OCI-M2 (cell line): ENCODE measurements at regions not wholly inside any gene's neighbourhood (a gene's known extent, or its start where the extent isn't known, plus 50 kb on each side); places are given as distances from the start of the nearest gene placed in this dataset.

Experiments
- DNase-seq: peaks from one replicate; lab custom pipeline; 2025; ENCODE audit not compliant: unreplicated experiment; lab: John Stamatoyannopoulos, UW

DNA sequence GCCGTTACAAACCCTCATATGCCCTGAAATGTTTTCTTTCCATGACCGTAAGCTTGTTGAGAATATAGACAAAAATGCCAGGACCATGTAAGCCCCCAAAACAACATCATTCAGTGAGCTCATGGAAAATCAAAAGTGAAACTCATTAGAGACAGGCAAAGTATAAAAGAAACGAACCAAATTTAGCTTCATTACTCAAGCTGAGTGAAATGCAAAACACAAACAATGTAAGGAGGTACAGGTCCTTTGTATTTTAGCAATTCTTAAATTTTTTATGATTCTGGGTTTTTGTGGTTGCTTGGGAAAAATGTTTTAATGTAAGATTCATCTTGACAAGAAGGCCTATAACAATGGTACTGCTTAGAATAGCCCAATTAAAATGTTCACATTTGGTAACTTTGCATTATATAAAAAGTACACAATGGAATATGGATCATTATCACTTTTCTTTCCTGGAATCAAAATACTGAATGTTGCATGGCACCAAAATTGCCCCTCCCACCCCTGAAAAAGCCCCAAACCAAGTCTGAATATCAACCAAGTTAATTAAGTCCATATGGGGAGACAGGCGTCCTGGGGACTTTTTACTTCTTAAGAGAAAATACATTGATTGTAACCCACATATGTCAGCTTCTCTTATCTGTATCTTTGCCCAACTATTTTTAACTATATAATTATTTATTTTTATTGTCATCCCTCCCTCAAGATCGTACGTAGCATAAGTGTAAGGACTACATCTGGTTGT lies 247.7 kb upstream of the CDIN1 start:
- no peak for DNase-seq

- no peak for DNase-seq
These were observed 247.1 kb upstream of the CDIN1 start for GRCh38 chr15:36332301-36332700.

DNA sequence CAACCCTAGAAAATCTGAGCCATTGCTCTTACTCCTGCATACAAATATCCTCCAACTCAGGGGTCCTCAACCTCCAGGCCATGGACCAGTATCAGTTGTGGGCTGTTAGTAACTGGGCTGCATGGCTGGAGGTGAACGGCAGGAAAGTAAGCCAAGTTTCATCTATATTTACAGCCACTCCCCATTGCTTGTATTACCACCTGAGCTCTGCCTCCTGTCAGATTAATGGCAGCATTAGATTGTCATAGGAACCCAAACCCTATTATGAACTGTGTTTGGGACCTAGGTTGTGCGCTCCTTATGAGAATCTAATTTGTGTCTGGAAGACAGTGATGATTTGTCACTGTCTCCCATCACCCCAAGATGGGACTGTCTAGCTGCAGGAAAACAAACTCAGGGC lies 246.5 kb upstream of the CDIN1 start:
- DNase-seq = no peak

DNA sequence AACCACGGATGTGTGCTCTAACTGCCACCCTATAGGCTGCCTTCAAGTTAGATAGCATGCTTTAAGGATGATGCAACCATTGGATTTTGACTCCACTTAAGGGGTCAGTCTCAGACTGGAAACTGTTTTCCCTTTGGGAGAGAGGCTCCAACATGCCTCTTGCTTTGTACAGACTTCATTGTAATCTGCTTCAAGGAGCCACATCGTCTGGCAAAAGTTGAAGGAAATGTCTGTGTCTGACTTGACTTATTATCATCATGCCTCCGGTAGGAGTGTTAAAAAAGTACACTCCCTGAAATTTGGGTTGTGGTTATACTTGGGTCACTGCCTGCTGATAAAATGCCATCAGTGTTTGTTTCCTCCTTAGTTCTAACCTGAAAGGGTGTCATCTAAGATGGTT lies 245.4 kb upstream of the CDIN1 start:
- no peak for DNase-seq

DNA sequence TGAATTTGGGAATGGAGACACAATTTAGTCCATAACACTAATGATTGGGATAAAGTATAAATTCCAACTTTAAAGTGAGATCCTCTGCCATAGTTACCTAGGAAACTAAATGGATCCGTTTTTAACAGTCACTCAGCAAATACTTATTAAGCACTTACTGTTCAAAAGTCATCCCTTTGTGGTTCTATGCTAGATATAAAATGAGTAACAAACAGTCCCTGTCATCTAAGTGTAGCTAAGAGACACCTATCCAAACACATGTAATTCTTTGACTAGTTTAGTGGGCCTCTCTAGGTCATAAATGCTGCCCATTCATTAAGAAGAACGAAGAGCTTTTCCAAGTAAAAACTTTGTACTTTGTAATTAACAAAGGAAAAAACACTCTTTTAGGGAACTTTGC lies 244.2 kb upstream of the CDIN1 start:
- DNase-seq = no peak

GRCh38 chr15:36335659-36336058 lies 243.8 kb upstream of the CDIN1 start:
- DNase-seq = no peak

DNA sequence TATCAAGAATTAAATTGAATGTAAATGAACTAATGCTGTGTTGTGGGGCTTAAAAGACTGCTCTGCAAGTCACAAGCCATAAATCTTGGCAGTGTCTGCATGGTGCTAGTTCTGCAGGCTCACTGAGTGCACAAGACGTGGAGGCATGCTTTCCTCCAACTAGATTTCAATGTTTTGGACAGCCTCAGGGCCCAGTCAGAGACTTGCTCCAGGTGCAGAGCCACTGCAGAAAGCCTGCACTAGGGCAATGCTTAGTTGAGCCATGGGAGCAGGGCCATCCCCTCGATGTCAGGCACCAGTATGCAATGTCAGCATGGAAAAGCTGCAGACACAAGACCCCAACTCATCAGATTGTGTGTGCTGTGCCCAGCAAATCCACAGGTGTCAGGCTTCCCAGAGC lies 234.5 kb upstream of the CDIN1 start:
- DNase-seq = no peak

DNA sequence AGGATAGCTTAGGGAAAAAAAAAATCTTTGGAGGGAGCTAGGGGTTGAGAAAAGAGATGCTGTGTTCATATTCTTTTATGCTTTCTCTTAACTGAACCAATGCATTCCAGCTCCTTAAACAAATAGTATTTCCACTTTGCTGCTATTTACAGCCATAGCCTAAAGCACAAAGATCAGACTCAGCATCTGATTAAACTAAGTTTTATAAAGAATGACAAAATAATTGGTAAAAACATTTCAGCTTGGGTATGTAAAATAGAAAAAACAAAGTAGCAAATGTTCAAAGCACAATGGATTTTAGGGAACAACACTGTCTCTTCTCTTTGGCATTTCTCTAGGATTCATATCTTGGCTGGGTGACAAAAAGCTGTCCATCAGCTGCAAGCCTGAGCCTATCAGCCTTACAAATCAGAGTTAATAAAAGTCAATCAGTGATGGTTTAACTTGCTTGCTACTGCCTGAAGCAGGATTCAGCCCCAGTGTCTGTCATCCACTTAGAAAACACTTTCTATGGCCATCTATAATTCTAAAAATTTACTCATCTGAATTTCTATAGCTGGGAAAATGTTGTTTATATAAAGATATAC lies 232.1 kb upstream of the CDIN1 start:
- no peak for DNase-seq

DNA sequence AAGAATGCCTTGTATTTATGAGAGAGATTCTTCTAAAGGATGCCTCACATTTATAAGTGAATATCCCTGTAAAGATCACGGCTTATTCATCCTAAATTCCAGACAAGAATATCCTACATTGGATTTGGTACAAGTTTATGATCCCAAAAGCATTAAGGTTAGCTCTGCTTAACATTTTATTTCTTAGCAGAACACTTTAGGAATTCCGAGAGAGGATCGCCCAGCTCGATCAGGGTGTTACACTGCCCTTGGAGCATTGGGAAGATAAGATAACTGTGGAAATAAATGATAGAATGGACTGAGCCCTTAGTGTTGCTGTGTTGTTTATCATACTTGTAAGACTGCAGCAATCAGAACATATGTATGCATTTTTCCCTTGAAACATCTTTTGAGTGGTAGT lies 223.0 kb upstream of the CDIN1 start:
- no peak for DNase-seq

DNA sequence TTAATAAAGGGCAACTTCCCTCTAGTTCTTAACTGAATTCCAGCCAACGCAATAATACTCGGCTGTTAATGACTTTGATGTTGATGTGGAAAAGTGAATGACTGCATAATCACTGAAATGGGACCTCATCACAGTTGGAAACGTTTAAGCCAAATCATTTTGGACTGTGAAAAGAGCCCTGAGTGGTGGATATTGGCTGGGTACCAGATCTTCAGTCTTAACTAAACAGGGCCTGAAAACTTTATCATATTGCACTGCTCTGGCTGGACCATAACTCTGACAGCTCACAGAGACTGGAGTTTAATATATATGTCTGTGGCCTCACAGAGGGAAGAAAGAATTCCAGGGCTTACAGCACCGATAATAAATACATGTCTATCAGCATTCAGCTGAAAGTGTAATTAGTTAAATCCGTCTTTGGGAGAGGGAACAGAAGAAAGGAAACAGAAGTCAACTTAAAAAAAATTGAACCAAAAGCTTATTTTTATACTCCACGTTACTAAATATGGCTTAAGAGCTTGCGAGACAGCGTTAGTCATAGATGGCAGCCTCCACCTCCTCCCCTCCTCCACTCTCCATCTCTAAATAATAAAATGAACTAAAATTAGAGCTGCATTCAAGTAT lies 222.3 kb upstream of the CDIN1 start:
- no peak for DNase-seq

DNA sequence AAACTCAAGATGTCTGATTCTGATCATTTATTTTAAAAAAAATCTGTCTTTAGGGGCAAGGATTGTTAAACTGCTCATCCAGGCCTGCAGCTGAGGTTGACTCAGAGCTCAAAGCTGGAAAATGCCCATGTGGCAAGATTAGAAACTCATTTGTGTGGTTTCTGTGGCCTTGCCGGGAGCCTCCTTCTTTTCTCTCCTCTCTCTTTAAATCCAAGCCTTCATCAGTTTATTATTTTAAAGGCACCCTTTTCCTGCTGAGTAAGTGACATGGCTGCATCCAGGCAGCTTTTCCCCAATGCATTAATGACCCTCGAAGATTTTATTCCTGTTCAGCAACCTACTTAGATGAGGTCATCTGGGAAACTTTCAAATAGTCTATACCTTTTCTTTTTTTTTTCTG lies 221.3 kb upstream of the CDIN1 start:
- no peak for DNase-seq

GRCh38 chr15:36358523-36358922 lies 220.9 kb upstream of the CDIN1 start:
- no peak for DNase-seq

DNA sequence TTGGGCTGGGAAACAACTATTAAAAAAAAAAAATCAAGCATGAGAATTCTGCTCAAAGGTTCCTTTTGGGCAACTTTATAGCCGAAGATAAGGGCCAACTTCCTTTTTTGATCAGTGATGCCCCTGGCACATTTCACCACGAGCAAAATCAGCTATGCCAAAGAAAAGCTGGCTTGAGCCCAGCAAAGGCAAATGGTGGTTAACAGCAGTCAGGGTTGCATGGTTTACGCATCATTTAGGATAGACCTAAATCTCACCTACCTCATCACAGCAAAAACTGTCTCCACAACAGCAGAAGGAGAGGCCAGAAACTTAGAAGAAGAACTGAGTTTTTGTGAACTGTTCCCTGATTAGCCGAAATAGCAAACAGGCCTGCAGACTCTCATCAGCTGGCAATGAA lies 220.1 kb upstream of the CDIN1 start:
- DNase-seq = no peak

DNA sequence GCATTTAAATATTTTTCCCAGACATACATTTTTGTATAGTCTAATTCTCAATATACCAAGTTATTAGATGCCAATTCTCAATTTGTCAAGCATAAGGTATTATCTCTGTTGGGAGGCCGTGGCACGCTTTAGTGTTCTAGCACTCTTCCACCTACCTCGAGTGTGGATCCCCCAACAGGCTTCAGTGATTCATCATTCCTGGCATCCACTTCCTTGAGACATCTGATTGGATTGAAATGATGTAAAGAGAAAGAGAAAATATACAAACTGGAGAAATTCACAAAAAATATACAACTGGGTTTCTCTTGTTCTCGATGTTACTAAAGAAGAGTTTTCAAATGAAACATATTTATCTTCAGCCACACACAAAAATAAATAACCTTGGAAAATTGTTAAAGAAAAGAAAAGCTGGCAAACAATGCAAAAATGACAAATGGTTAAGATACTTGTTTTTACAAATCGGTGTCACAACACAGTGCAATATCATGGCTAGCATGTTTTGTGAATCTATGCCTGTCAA lies 218.0 kb upstream of the CDIN1 start:
- no peak for DNase-seq

- no peak for DNase-seq
These were observed 216.9 kb upstream of the CDIN1 start for GRCh38 chr15:36362509-36362915.

GRCh38 chr15:36363335-36363734 lies 216.1 kb upstream of the CDIN1 start:
- no peak for DNase-seq

GRCh38 chr15:36364377-36364776 lies 215.0 kb upstream of the CDIN1 start:
- no peak for DNase-seq

DNA sequence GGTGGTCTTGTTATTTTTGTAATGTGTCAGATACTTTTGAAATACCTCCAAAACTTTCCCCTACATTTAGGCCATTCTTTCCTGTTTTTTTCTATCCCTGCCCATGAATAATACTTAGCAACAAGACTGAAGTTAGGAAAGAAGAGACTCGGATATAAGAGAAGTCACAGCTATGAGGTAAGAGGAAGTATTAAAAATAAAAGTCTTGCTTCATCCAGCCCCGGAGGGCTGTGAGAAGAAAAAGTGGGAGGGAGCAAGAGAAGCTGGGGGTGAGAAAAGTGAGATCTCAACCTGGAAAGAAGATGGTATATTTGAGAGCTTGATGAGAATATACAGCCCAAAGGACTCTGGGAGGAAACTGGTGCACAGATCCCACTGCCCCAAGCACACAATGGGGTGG lies 213.5 kb upstream of the CDIN1 start:
- DNase-seq = no peak

- DNase-seq = no peak
These were observed 209.2 kb upstream of the CDIN1 start for GRCh38 chr15:36370051-36370730.

DNA sequence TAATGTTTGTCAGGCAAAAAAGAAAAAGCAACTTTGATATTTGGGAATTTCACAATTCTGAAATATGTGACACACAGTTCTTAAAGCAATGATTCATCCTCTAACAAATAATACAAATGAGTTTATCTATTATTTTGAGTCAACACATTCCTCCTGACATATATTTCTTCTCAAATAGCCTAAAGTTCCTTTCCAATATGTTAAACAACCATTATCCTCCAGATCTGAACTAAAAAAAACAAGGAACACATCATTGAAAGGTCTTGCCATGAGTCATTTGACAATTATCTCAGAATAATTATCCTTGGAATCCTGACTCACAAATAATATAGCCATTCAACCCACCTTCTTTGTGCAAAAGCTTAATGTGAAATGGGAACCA lies 208.7 kb upstream of the CDIN1 start:
- no peak for DNase-seq

DNA sequence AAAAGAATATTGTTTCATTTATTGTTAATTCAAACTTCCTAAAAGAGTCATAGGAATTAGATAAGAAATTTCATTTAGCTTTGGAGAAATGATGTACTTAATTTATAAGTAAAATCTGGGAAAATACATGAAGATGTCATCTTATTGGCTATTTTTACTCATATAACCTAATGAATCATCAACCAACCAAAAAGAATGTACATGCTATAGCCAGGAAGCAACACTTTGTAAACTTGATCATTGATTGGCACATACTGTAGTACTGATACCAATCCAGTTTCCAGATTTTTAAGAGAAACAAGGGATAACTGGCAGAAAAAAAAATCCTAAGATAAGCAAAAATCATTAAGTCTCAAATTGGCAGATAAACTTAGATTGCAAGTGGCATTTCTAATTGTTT lies 207.9 kb upstream of the CDIN1 start:
- DNase-seq = no peak

DNA sequence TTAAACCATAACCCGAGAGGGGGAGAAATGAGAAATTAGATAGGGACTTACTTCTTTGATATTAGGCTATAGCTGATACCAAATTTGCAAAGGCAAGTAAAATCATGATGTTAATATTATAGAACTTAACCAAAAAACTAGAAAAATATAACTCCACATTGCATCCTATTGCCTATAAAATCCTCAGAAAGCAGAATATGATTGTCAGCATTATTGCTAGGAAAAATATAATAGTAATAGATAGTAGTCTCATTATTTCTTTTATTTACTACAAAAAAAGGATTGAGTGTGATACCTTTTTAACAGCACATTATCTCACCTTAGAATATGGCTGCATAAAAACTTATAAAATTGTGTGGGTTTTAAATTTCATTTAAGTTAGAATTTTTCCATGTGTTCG lies 206.5 kb upstream of the CDIN1 start:
- DNase-seq = no peak
